Activated CD4-positive, alpha-beta T cell treated with anti-CD3 and anti-CD28 coated beads for 4 hours (primary cell): ENCODE measurements at regions not wholly inside any gene's neighbourhood (a gene's known extent, or its start where the extent isn't known, plus 50 kb on each side); places are given as distances from the start of the nearest gene placed in this dataset.

ENCODE experiments used
- DNase-seq, 2 donors: peaks; one replicate each; pipeline ENCODE4 v3.0.0-alpha.2; 2020

DNA sequence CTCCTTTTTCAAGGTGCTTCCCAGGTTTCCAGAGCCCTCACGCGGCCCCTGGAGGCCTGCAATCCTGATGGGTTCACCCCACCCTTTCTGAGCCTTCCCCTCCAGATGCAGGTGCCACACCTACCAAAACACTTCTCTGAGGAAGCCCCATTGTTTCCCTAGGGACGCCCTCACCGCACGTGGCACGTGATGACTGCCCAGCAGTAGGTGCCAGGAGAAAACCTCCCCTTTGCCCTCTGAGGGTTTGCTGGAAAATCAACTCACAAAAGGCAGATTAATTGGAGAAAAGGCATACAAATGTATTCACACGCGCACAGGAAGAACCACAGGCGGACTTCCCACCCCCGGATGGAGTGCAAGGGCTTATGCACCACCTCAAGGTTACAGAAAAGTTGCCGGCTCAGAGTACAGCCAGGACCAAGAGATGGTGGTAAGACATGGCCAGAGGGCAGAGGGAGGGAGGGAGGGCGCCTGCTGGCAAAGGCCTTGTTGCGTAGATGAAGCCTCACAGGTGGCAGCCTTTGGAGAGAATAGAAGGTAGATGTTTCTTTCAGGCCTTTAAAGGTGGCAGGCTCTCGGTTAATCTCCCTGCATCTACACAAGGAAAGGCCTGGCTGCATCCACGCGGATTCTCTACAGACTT lies 269.4 kb upstream of the RAB6C start:
- DNase-seq, result no peak

DNA sequence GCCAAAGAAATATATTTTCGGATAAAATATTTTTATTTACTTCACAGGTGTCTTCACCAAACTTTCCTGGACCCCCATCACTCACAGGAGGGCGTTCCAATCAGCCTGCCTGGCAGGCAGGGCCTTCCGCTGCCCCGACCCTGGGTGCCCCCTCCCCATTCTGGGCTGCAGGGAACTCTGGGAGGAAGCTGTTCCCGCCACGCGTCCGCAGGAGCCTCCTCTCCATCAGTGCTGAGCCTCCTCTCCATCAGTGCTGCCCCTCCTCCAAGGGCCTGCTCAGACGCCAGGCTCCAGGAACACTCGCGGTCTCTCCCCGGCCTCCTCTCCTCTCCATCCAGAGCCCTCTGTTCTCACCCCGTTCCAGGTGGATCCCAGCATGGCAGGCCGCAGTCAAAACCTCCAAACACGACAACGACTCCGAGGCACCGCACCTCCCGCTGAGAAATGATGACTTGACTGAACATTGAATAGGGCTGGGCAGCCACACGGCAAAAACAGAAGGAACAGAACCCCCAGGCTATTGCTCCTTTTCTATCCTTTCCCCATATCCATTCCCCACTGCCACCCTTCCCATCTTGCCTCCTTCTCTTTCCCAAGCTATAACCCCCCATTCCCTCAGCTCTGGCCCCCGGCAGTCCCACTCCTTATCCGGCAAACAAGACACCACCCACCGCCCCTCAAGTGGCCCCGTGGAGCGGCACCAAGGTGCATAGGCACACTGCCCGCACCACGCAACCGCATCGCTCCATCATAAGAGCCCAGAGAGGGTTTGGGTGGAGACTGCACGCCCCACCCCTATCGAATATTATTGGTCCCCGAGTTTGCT lies 268.6 kb upstream of the RAB6C start:
- no peak for DNase-seq

- no peak for DNase-seq
Measured at GRCh38 chr2:129711816-129712675, 267.4 kb upstream of the RAB6C start.

DNA sequence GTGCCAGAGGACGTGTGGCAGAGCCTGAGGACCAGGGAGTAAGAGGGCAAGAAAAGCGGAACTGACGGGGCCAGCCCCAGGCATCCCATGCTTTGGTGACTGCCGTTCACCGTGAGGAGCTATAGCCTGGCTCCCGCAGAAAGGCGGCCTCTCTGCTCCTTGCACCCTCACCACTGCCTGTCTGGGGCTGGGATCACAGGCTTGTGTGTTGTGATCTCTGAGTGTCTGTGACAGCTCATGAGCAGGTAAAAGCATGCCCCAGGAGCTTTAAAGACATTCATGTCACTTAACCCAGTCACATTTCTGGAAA lies 266.8 kb upstream of the RAB6C start:
- DNase-seq, result no peak

- no peak for DNase-seq
Measured at GRCh38 chr2:129713337-129713736, 266.1 kb upstream of the RAB6C start.

- DNase-seq, result no peak
Measured at GRCh38 chr2:129716781-129717559, 262.5 kb upstream of the RAB6C start.

DNA sequence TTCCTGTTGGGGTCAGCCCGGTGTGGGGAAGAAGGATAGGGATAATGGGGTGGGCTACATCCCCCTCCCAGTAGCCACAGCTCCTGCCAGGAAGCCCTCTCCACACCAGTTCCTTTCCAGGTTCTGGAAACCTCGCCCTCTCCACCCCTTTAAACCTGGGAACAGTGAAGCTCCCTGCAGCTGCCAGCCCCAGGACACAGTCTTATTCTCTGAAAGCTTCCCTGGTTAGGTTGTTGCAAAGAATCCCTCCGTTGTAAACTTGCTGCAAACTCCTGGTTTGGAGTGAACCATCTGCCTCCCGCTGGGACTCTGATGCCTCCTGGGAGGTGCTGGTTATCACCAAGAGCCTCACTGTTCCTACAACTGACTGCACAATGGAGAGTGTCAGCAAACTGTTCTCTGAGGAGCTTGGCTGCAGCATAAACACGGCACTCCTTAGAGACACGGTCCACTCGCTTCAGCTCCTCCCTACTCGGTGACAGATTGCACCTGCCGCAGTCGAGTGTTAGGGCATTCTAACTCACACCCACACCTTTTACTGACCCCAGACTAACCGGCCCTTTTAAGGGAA lies 261.8 kb upstream of the RAB6C start:
- no peak for DNase-seq

DNA sequence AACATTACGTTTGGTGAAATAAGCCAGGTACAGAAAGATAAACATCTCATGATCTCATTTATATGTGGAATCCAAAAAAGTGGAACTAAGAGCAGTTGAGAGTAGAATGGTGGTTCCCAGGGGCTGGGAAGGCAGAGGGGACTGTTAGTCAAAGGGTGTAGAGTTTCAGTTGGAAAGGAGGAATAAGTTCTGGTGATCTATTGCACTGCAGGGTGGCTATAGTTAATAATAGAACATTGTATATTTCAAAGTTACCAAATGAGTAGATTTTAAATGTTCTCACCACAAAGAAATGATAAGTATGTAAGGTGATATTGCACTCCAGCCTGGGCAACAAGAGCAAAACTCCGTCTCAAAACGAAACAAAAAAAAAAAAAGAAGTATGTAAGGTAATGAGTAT lies 260.1 kb upstream of the RAB6C start:
- DNase-seq, result no peak

DNA sequence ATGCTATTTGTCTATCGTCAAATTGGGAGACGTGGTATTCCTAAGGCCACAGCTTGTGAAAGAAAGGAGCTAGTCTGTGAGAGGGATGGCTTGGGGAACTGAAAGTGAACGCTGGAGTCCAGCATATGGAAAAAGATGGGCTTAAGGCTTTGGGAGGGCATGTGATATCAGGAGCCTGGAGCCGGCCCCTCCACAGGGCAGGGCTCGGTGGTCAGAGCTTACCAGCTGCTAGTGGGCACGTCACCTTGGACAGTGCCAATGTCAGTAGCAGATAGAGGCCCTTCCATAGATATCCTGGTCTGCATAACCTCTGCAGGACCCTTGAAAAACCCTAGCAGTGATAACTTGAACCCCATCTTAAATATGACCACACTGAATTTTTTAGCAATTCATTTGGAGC lies 259.1 kb upstream of the RAB6C start:
- no peak for DNase-seq

DNA sequence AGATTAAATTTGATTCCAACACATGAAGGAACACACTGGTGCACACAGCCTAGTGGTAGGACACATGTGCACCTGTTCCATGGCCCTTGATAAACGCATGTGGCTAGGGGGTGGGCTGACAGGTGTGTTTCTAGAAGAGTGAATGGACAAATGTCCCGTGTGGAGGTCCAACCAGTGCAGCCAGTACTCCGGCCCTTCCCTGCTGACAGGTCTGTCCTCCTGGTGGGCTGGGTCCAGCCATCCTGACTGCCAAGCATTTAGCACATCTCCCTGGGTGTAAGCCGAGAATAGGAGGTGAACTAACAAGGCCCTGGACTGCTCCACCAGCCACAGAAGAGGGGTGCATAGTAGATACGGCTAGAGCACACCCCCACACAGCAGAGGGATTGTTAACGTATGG lies 258.7 kb upstream of the RAB6C start:
- DNase-seq, result no peak

DNA sequence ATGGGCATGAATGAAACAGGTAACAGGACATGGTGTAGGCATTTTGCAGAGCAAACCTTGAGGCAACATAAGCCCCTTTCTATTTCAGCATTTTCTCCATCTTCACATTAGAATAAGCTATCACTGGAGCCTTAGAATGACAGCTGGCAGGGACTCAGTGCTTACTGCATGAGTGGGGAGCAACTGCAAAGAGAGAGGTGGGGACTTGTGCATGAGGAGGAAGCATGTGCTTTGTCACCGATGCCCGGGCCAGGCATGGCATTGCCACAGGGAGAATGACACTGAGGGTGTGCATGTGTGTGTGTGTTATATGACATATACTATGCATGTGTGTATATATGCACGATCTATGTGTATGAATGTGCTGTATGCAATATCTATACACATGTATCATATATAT lies 258.2 kb upstream of the RAB6C start:
- no peak for DNase-seq

DNA sequence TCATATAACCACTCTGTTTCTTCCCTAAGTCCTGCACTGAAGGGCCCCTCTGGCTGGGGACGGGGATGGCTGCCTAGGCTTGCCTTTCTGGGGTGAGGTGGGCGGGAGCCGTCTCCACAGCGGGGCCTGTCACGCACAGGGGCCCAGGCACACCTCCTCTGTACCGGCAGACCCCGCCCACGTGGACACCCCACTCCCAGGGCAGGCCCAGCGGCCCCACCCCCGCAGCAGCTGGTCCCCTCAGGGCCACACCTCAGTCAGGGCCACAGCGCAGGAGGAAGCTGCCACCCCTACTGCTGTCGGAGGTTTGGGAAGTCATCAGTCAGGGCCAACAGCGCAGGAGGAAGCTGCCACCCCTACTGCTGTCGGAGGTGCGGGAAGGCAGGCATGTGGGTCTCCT lies 257.6 kb upstream of the RAB6C start:
- DNase-seq, result no peak

GRCh38 chr2:129722306-129723019 lies 257.0 kb upstream of the RAB6C start:
- no peak for DNase-seq

DNA sequence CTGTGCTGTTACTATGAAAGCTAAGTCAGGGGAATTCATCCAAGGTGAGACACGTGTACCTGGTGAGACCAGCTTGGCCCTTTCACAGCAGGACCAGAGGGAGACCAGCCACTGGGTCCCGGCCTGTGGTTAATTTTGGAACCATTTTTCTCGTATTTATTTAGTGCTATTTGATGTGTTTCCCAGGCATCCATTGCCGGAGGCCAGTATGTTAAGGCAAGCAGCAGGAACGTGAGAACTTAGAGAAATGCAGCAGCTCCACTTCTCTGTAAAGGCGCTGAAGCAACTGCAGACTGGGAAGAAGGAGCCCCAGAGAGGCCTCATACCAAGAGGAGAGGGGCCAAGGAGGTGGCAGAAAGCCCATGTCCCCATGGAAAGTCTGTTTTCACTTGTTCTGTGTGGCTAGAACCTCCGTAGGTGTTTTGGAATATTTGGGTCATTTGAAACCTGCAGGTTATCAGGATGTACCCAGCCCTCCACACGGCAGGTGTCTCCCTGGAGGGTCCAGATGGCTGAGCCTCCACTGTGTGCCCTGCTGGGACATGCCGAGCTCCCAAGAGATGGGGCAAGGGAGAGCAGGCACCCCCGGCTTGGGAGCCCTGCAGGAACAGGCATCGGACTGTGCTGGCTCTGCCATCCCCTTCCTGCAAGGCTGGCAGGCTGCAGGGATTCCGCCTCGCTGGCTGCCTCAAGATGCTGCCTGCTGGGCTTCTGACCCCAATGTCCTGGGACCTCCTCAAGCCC lies 256.0 kb upstream of the RAB6C start:
- no peak for DNase-seq

DNA sequence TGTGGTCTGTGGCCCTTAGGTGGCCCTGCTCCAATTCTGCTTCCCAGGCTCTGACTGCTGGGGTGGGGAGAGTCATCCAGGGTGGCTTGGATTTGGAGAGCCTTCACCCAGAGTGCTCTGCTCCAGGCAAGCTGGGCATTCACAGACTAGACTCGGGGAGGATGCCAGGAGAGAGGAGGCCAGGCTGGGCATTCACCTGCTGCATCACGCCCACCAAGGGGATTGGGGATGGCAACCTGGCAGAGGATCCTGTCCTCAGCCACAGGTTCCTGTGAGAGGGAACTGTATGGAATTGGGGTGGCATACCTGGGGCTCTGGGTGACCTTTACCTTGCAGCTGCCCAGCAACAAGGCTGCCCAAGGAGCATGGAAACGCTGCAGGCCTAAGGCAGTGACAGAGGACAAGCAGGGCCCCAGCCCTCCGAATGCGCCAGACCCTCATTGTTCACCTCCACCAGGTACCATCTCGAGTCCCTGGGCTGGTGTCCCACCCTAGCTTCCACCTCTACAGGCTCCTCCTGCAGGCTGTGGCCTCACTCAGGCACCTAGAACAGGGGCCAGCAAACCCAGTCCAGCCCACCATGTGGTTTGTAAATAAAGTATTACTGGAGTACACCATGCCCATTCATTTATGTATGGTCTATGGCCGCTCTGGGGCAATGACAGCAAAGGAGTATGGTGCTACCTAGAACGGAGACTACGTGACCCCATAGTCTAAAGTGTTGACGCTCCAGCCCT lies 255.3 kb upstream of the RAB6C start:
- DNase-seq, result no peak

- DNase-seq, result no peak
Measured at GRCh38 chr2:129726216-129726615, 253.2 kb upstream of the RAB6C start.

DNA sequence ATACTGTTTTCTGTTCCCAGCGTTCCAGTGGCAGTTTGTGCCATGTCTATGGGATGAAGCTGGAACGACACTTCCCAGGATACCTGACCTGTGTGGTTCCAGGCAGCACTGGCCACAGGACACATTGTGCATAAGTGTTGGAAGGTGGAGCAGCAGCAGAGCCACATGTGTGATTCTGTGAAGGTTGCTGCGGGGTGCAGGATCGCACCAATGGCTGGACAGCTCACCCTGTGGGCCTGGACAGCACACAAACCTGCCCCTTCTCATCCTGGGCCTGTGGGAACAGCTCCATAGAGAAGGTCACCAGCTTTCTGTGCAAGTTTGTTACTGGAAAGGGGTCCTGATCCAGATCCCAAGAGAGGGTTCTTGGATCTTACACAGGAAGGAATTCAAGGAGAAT lies 252.2 kb upstream of the RAB6C start:
- no peak for DNase-seq

GRCh38 chr2:129728035-129728972 lies 251.2 kb upstream of the RAB6C start:
- DNase-seq, result no peak

- no peak for DNase-seq
Measured at GRCh38 chr2:129729011-129729410, 250.5 kb upstream of the RAB6C start.
